Nephron (organoid): ENCODE measurements at regions not wholly inside any gene's neighbourhood (a gene's known extent, or its start where the extent isn't known, plus 50 kb on each side); places are given as distances from the start of the nearest gene placed in this dataset.

Source experiments
- H3K27ac Mint-ChIP-seq, 3 experiments: 2 replicates each; pipeline ENCODE4 v1.8.0; 2020; ENCODE audit warnings: mixed read lengths in 3 of 3, mild to moderate bottlenecking in 2 of 3, moderate library complexity in 1 of 3
- H3K27me3 Mint-ChIP-seq: 2 replicates; pipeline ENCODE4 v1.8.0; 2021; ENCODE audit warnings: low read depth, mild to moderate bottlenecking, moderate library complexity, mixed read lengths
- H3K36me3 Mint-ChIP-seq: 2 replicates; pipeline ENCODE4 v1.8.0; 2020; ENCODE audit warnings: low read depth, mixed read lengths
- H3K4me1 Mint-ChIP-seq: 2 replicates; pipeline ENCODE4 v1.8.0; 2020; ENCODE audit warnings: mixed read lengths
- H3K4me3 Mint-ChIP-seq, 3 experiments: 2 replicates each; pipeline ENCODE4 v1.8.0; 2020; ENCODE audit warnings: mild to moderate bottlenecking in 3 of 3, mixed read lengths in 3 of 3, moderate library complexity in 2 of 3
- H3K9me3 Mint-ChIP-seq: 2 replicates; pipeline ENCODE4 v1.8.0; 2020; ENCODE audit warnings: mixed read lengths
- CTCF ChIP-seq, 3 experiments: fragments of 200-600 bp; sonication (generic); IDR thresholded peaks; one replicate each; pipeline ENCODE4 v1.5.0; 2021; ENCODE audit warnings: antibody characterized with exemption in 3 of 3; ENCODE audit not compliant: unreplicated experiment in 3 of 3

- TF ChIP-seq CTCF (IDR thresholded peaks at IDR 0.05; ENCODE audit: unreplicated experiment in 3 of 3) = no peak
- no peak overlapping the region for H3K27ac Mint-ChIP-seq
These were observed 105.7 kb upstream of the RUNX1 start for GRCh38 chr21:35154788-35155187.

GRCh38 chr21:35153671-35154070, 104.6 kb upstream of the RUNX1 start:
- H3K36me3 Mint-ChIP-seq = no peaks in the 10 kb centered on the region
- peaks cover 13% of the 10 kb centered on the region for H3K9me3 Mint-ChIP-seq
- H3K4me3 Mint-ChIP-seq = no peak overlapping the region
- H3K27ac Mint-ChIP-seq = no peak overlapping the region
- H3K27me3 Mint-ChIP-seq = peaks cover 4% of the 10 kb centered on the region
- peaks cover 5% of the 10 kb centered on the region for H3K4me1 Mint-ChIP-seq
- no peak for TF ChIP-seq CTCF (IDR thresholded peaks at IDR 0.05; ENCODE audit: unreplicated experiment in 3 of 3)

More at GRCh38 chr21:35154788-35155187, 105.7 kb upstream of the RUNX1 start:
- peaks cover 4% of the 10 kb centered on the region for H3K27me3 Mint-ChIP-seq
- H3K36me3 Mint-ChIP-seq = no peaks in the 10 kb centered on the region
- H3K9me3 Mint-ChIP-seq = peaks cover 23% of the 10 kb centered on the region
- no peak overlapping the region for H3K4me3 Mint-ChIP-seq
- peaks cover 5% of the 10 kb centered on the region for H3K4me1 Mint-ChIP-seq

GRCh38 chr21:35150562-35151226, 101.6 kb upstream of the RUNX1 start:
- H3K36me3 Mint-ChIP-seq = no peaks in the 10 kb centered on the region
- H3K4me1 Mint-ChIP-seq = peaks cover 7% of the 10 kb centered on the region
- no peak for TF ChIP-seq CTCF (IDR thresholded peaks at IDR 0.05; ENCODE audit: unreplicated experiment in 3 of 3)

GRCh38 chr21:35149698-35150097, 100.6 kb upstream of the RUNX1 start:
- Mint-ChIP-seq H3K4me3 (no peak overlapping the region), H3K27ac (no peak overlapping the region)
- no peak for TF ChIP-seq CTCF (IDR thresholded peaks at IDR 0.05; ENCODE audit: unreplicated experiment in 3 of 3)

More at GRCh38 chr21:35150562-35151226, 101.6 kb upstream of the RUNX1 start:
- peaks cover 5% of the 10 kb centered on the region for H3K27me3 Mint-ChIP-seq
- H3K9me3 Mint-ChIP-seq = peaks cover 3% of the 10 kb centered on the region
- H3K27ac Mint-ChIP-seq = no peak overlapping the region
- H3K4me3 Mint-ChIP-seq = no peak overlapping the region

GRCh38 chr21:35147439-35147838, 98.3 kb upstream of the RUNX1 start:
- no peak overlapping the region for H3K4me3 Mint-ChIP-seq
- H3K4me1 Mint-ChIP-seq = peaks cover 17% of the 10 kb centered on the region
- TF ChIP-seq CTCF (IDR thresholded peaks at IDR 0.05; ENCODE audit: unreplicated experiment in 3 of 3) = no peak
- no peaks in the 10 kb centered on the region for H3K36me3 Mint-ChIP-seq
- H3K27ac Mint-ChIP-seq = no peak overlapping the region
- H3K27me3 Mint-ChIP-seq = peaks cover 5% of the 10 kb centered on the region
- peaks cover 3% of the 10 kb centered on the region for H3K9me3 Mint-ChIP-seq

More at GRCh38 chr21:35149698-35150097, 100.6 kb upstream of the RUNX1 start:
- no peaks in the 10 kb centered on the region for H3K36me3 Mint-ChIP-seq
- peaks cover 5% of the 10 kb centered on the region for H3K27me3 Mint-ChIP-seq
- H3K9me3 Mint-ChIP-seq = peaks cover 3% of the 10 kb centered on the region
- peaks cover 17% of the 10 kb centered on the region for H3K4me1 Mint-ChIP-seq
